ENCODE measurements at regions not wholly inside any gene's neighbourhood (a gene's known extent, or its start where the extent isn't known, plus 50 kb on each side); places are given as distances from the start of the nearest gene placed in this dataset.

GRCh38 chr13:19267746-19268145 lies 86.1 kb upstream of the TUBA3C start (continued):
- no peak for TF ChIP-seq ZNF616 (CRISPR knock-in tag; IDR thresholded peaks at IDR 0.05; ENCODE audit: low read depth)
- TF ChIP-seq HBP1 (CRISPR knock-in tag; IDR thresholded peaks at IDR 0.05; ENCODE audit: low read depth) = no peak

GRCh38 chr13:19266979-19267378 lies 85.4 kb upstream of the TUBA3C start:
- Histone ChIP-seq H3K36me3 (replicated peaks in 1 of 2; ENCODE audit: control insufficient read depth in 1 of 2, insufficient read depth in 2 of 2, low read length in 2 of 2) (no peaks in the 10 kb centered on the region), H3K4me2 (ENCODE audit: low read depth, low read length) (no peak overlapping the region), H3K27ac (ENCODE audit: extremely low read length, insufficient read depth, low read length) (no peak overlapping the region), H4K20me1 (ENCODE audit: insufficient read depth, low read length) (no peaks in the 10 kb centered on the region), H3K4me3 (replicated peaks in 1 of 3; ENCODE audit: insufficient read depth in 1 of 3, low read depth in 2 of 3, low read length in 3 of 3) (no peak overlapping the region), H3K4me1 (ENCODE audit: insufficient read depth, low read length) (no peaks in the 10 kb centered on the region), H3K9me3 (ENCODE audit: low read length) (no peaks in the 10 kb centered on the region), H3K9ac (ENCODE audit: insufficient read depth, low read depth, low read length) (no peak overlapping the region), H2AFZ (ENCODE audit: low read length) (no peak overlapping the region), H3K79me2 (ENCODE audit: insufficient read depth, low read length) (no peaks in the 10 kb centered on the region), H3K27me3 (ENCODE audit: control insufficient read depth in 1 of 2, insufficient read depth in 2 of 2, low read length in 2 of 2) (no peaks in the 10 kb centered on the region)
- ATAC-seq (no peak), DNase-seq (ENCODE audit: low spot score) (no peak), FAIRE-seq (no peak)
- CTCF ChIA-PET (ENCODE audit: low intra/inter-chr PET ratio, low total read pairs) = no interaction called here
- WGBS (ENCODE audit: low lambda C conversion rate) = 8% methylated on average over 5 of the region's 5 CpGs
- no TSS peak for BruUV-seq (replicated peaks)
- intact Hi-C loops (cut with micrococcal nuclease; ENCODE audit: unreplicated experiment) (no loop called here), in situ Hi-C loops (cut with HindIII; ENCODE audit: extremely low pct_ligation_motif_present, low pct_unique_long_range_greater_than_20kb) (no loop called here)
- POLR2A ChIA-PET = no interaction called here
- no peak for TF ChIP-seq YY1 (IDR thresholded peaks at IDR 0.05; ENCODE audit: insufficient read depth, insufficient replicate concordance, low read depth, low read length)
- no peak for TF ChIP-seq NPAS2 (CRISPR knock-in tag; IDR thresholded peaks at IDR 0.05; ENCODE audit: borderline replicate concordance)
- TF ChIP-seq TEAD2 (CRISPR knock-in tag; IDR thresholded peaks at IDR 0.05) = no peak
- no peak for TF ChIP-seq ARNTL (CRISPR knock-in tag; IDR thresholded peaks at IDR 0.05)
- TF ChIP-seq ZNF646 (CRISPR knock-in tag; IDR thresholded peaks at IDR 0.05) = no peak
- TF ChIP-seq ZNF549 (CRISPR knock-in tag; IDR thresholded peaks at IDR 0.05) = no peak
- no peak for TF ChIP-seq ZBTB14 (CRISPR knock-in tag; IDR thresholded peaks at IDR 0.05)
- TF ChIP-seq THAP9 (CRISPR knock-in tag; IDR thresholded peaks at IDR 0.05; ENCODE audit: borderline replicate concordance) = no peak
- no peak for TF ChIP-seq ZFP62 (CRISPR knock-in tag; IDR thresholded peaks at IDR 0.05)
- no peak for TF ChIP-seq GABPB1 (CRISPR knock-in tag; IDR thresholded peaks at IDR 0.05)
